CD14-positive monocyte (primary cell): ENCODE measurements at regions not wholly inside any gene's neighbourhood (a gene's known extent, or its start where the extent isn't known, plus 50 kb on each side); places are given as distances from the start of the nearest gene placed in this dataset.

ENCODE experiments used
- DNase-seq, 3 donors: peaks; one replicate each; pipeline ENCODE4 v3.0.0-alpha.2; 2011 to 2022
- H2AFZ ChIP-seq: 2 replicates; pipeline ENCODE4 v1.6.0; 2012; ENCODE audit warnings: mild to moderate bottlenecking, low read depth, low read length, inconsistent platforms; ENCODE audit not compliant: insufficient read depth, poor library complexity, severe bottlenecking
- H3K27ac ChIP-seq, 2 donors: 1 replicate in 1 of 2; 2 replicates in 1 of 2; pipeline ENCODE4 v1.5.1; 2012 to 2013; ENCODE audit warnings: low read length in 2 of 2, control low read depth in 1 of 2, inconsistent platforms in 1 of 2, low read depth in 1 of 2, mild to moderate bottlenecking in 1 of 2
- H3K27me3 ChIP-seq, 2 donors: one replicate each; pipeline versions ENCODE4 v1.6.0 to v1.6.1; 2011 to 2013; ENCODE audit warnings: low read length in 2 of 2; ENCODE audit not compliant: control insufficient read depth in 2 of 2, insufficient read depth in 2 of 2
- H3K36me3 ChIP-seq, 2 donors: replicated peaks in 1 of 2; 1 replicate in 1 of 2; 2 replicates in 1 of 2; pipeline versions ENCODE4 v1.5.1 to v1.6.1; 2012 to 2013; ENCODE audit warnings: low read length in 2 of 2, control low read depth in 1 of 2, inconsistent platforms in 1 of 2, mild to moderate bottlenecking in 1 of 2; ENCODE audit not compliant: insufficient read depth in 2 of 2, control insufficient read depth in 1 of 2
- H3K4me1 ChIP-seq, 2 donors: 1 replicate in 1 of 2; 2 replicates in 1 of 2; pipeline versions ENCODE4 v1.5.1 to v1.6.1; 2012 to 2013; ENCODE audit warnings: low read length in 2 of 2, control low read depth in 1 of 2, inconsistent platforms in 1 of 2, mild to moderate bottlenecking in 1 of 2, moderate library complexity in 1 of 2; ENCODE audit not compliant: insufficient read depth in 2 of 2, control insufficient read depth in 1 of 2
- H3K4me2 ChIP-seq: replicated peaks from 2 replicates; pipeline ENCODE3; 2012; ENCODE audit warnings: low read length, moderate library complexity, mild to moderate bottlenecking; ENCODE audit not compliant: poor library complexity, severe bottlenecking; ENCODE audit errors: extremely low read depth
- H3K4me3 ChIP-seq, 3 experiments: fragments of 200-600 bp in 1 of 3; sonication (generic) in 1 of 3; replicated peaks in 1 of 3; 1 replicate in 2 of 3; 2 replicates in 1 of 3; pipeline ENCODE4 v1.5.1; 2011 to 2013; ENCODE audit warnings: low read length in 3 of 3, mild to moderate bottlenecking in 3 of 3, control low read depth in 2 of 3, low read depth in 2 of 3, inconsistent platforms in 1 of 3, moderate library complexity in 1 of 3
- H3K79me2 ChIP-seq: 2 replicates; pipeline ENCODE4 v1.6.0; 2012; ENCODE audit warnings: mild to moderate bottlenecking, control low read depth, inconsistent platforms, low read length, moderate library complexity; ENCODE audit not compliant: insufficient read depth
- H3K9ac ChIP-seq: 2 replicates; pipeline ENCODE4 v1.6.0; 2017; ENCODE audit warnings: low read length, mild to moderate bottlenecking; ENCODE audit not compliant: insufficient read depth, poor library complexity, severe bottlenecking
- H3K9me3 ChIP-seq, 2 donors: replicated peaks in 1 of 2; 1 replicate in 1 of 2; 2 replicates in 1 of 2; pipeline versions ENCODE4 v1.5.1 to v1.6.1; 2012 to 2013; ENCODE audit warnings: low read length in 2 of 2, control low read depth in 1 of 2; ENCODE audit not compliant: control insufficient read depth in 1 of 2, insufficient read depth in 1 of 2
- H4K20me1 ChIP-seq: 2 replicates; pipeline ENCODE4 v1.6.0; 2012; ENCODE audit warnings: mild to moderate bottlenecking, low read length, control low read depth, moderate library complexity; ENCODE audit not compliant: insufficient read depth
- H3K27ac Mint-ChIP-seq, 7 donors: one replicate each; pipeline ENCODE4 v1.8.0; 2020; ENCODE audit warnings: mild to moderate bottlenecking in 7 of 7, mixed read lengths in 7 of 7, moderate library complexity in 6 of 7, inconsistent platforms in 2 of 7
- H3K27me3 Mint-ChIP-seq, 3 donors: one replicate each; pipeline ENCODE4 v1.8.0; 2021 to 2022; ENCODE audit warnings: low read depth in 3 of 3, mild to moderate bottlenecking in 3 of 3, mixed read lengths in 3 of 3, moderate library complexity in 3 of 3, inconsistent platforms in 1 of 3
- H3K36me3 Mint-ChIP-seq, 2 donors: one replicate each; pipeline ENCODE4 v1.8.0; 2020; ENCODE audit warnings: mixed read lengths in 2 of 2, inconsistent platforms in 1 of 2, mild to moderate bottlenecking in 1 of 2
- H3K4me1 Mint-ChIP-seq: one replicate; pipeline ENCODE4 v1.8.0; 2020; ENCODE audit warnings: mild to moderate bottlenecking, mixed read lengths
- H3K4me3 Mint-ChIP-seq, 2 donors: one replicate each; pipeline ENCODE4 v1.8.0; 2020; ENCODE audit warnings: mild to moderate bottlenecking in 2 of 2, mixed read lengths in 2 of 2, moderate library complexity in 1 of 2
- H3K9me3 Mint-ChIP-seq, 7 donors: one replicate each; pipeline ENCODE4 v1.8.0; 2020 to 2022; ENCODE audit warnings: mixed read lengths in 7 of 7, mild to moderate bottlenecking in 6 of 7, moderate library complexity in 6 of 7, inconsistent platforms in 2 of 7
- CTCF ChIP-seq: fragments of 200-600 bp; IDR thresholded peaks from one replicate; pipeline ENCODE4 v1.8.0; 2022; ENCODE audit warnings: antibody characterized with exemption, mild to moderate bottlenecking
- WGBS: methylation state at CpG from one replicate; pipeline ENCODE4 v1.1.5; 2013; ENCODE audit warnings: missing lambda C conversion rate; ENCODE audit not compliant: insufficient coverage; 5-methylcytosine and 5-hydroxymethylcytosine counted together
- intact Hi-C, 2 donors: fragments of 100-400 bp; cut with micrococcal nuclease; formaldehyde crosslinking; loops; one replicate each; pipeline versions ENCODE4 v1.15.0 to v1.15.1; 2023

- Mint-ChIP-seq H3K27ac (no peak overlapping the region), H3K4me3 (no peak overlapping the region)
- no peak for DNase-seq
These were observed 62.7 kb downstream of the NR2F2 start for GRCh38 chr15:96393209-96393513.

GRCh38 chr15:96395687-96396086 is 65.2 kb downstream of the NR2F2 start:
- Mint-ChIP-seq H3K4me1 (no peaks in the 10 kb centered on the region), H3K36me3 (no peaks in the 10 kb centered on the region), H3K27me3 (peaks cover 9 to 18% (median 17%) of the 10 kb centered on the region in 3 donors), H3K9me3 (peaks cover 0 to 6% (median 2%) of the 10 kb centered on the region in 7 donors), H3K27ac (no peak overlapping the region), H3K4me3 (no peak overlapping the region)
- H3K9ac ChIP-seq = no peak overlapping the region
- no peak overlapping the region for H3K4me3 ChIP-seq
- intact Hi-C loops = no loop called here
- no peaks in the 10 kb centered on the region for H3K9me3 ChIP-seq
- DNase-seq = no peak
- whole genome bisulfite sequencing = no CpG with 5 or more reads among the region's 3 CpGs
- no peaks in the 10 kb centered on the region for H3K79me2 ChIP-seq
- no peak overlapping the region for H3K4me2 ChIP-seq
- H4K20me1 ChIP-seq = no peaks in the 10 kb centered on the region
- H3K36me3 ChIP-seq = no peaks in the 10 kb centered on the region
- no peak overlapping the region for H3K27ac ChIP-seq
- H2AFZ ChIP-seq = no peak overlapping the region
- no peaks in the 10 kb centered on the region for H3K4me1 ChIP-seq
- H3K27me3 ChIP-seq = peaks cover 4% of the 10 kb centered on the region in 2 donors
- TF ChIP-seq CTCF = no peak

More at GRCh38 chr15:96393209-96393513, 62.7 kb downstream of the NR2F2 start:
- TF ChIP-seq CTCF = no peak
- no peaks in the 10 kb centered on the region for H3K79me2 ChIP-seq
- H3K4me3 ChIP-seq = no peak overlapping the region
- Mint-ChIP-seq H3K4me1 (no peaks in the 10 kb centered on the region), H3K27me3 (peaks cover 10 to 15% (median 12%) of the 10 kb centered on the region in 3 donors), H3K9me3 (peaks cover 0 to 6% (median 2%) of the 10 kb centered on the region in 7 donors), H3K36me3 (no peaks in the 10 kb centered on the region)
- no peak overlapping the region for H3K27ac ChIP-seq
- no peak overlapping the region for H3K9ac ChIP-seq
- H3K9me3 ChIP-seq = no peaks in the 10 kb centered on the region
- no peaks in the 10 kb centered on the region for H3K36me3 ChIP-seq
- no peaks in the 10 kb centered on the region for H3K4me1 ChIP-seq
- intact Hi-C loops = no loop called here
- H2AFZ ChIP-seq = no peak overlapping the region
- no peak overlapping the region for H3K4me2 ChIP-seq
- 75% methylated on average over 1 of the region's 2 CpGs for WGBS
- no peaks in the 10 kb centered on the region for H4K20me1 ChIP-seq
- peaks cover 2 to 4% of the 10 kb centered on the region in 2 donors for H3K27me3 ChIP-seq
